GM12878 (cell line): ENCODE measurements at regions not wholly inside any gene's neighbourhood (a gene's known extent, or its start where the extent isn't known, plus 50 kb on each side); places are given as distances from the start of the nearest gene placed in this dataset.

Experiments
- ATAC-seq: fragments of 200-7000 bp; cut with Tn5 transposase; 3 replicates; pipeline ENCODE4 v1.9.1; 2020; ENCODE audit warnings: mild to moderate bottlenecking, moderate library complexity
- BruUV-seq: library from RNA; stranded (reverse); fragments of 400-500 nt; replicated peaks from 2 replicates; lab custom pipeline; 2021; lab: Mats Ljungman, UMichigan
- CTCF ChIA-PET: fragments of 300-600 bp; sonication (Branson Sonifier 250); formaldehyde crosslinking; extraction: SDS; loops from one replicate; lab custom pipeline; 2021; ENCODE audit warnings: inconsistent platforms; lab: Yijun Ruan, JAX
- POLR2A ChIA-PET: fragments of 350-600 bp; formaldehyde crosslinking; extraction: SDS; loops from one replicate; lab custom pipeline; 2021; ENCODE audit warnings: inconsistent platforms; lab: Charles Lee
- RAD21 ChIA-PET: fragments of 300-600 bp; sonication (Branson Sonifier 250); formaldehyde crosslinking; loops from one replicate; lab custom pipeline; 2023; ENCODE audit warnings: antibody characterized with exemption; ENCODE audit not compliant: unreplicated experiment; lab: Charles Lee
- SMC1A ChIA-PET: fragments of 300-600 bp; sonication (Branson Sonifier 250); formaldehyde crosslinking; loops from one replicate; lab custom pipeline; 2023; ENCODE audit not compliant: unreplicated experiment, uncharacterized antibody; lab: Charles Lee
- DNase-seq: peaks from one replicate; pipeline ENCODE4 v3.0.0-alpha.2; 2011; ENCODE audit warnings: low read depth, low spot score
- FAIRE-seq: peaks from 3 replicates; lab custom pipeline; 2011; peaks lifted over from hg19 to GRCh38; lab: Jason Lieb, UNC
- H2AFZ ChIP-seq: 2 replicates; pipeline ENCODE4 v1.6.0; 2011; ENCODE audit warnings: low read depth, low read length, control low read depth; ENCODE audit not compliant: control insufficient read depth
- H3K27ac ChIP-seq: 2 replicates; pipeline ENCODE4 v1.5.1; 2011; ENCODE audit warnings: control low read depth; ENCODE audit not compliant: control insufficient read depth, insufficient read depth
- H3K27me3 ChIP-seq, 2 experiments: replicated peaks in 1 of 2; 2 replicates each; pipeline versions ENCODE4 v1.6.0 to v1.6.1; 2011; ENCODE audit warnings: low read length in 1 of 2; ENCODE audit not compliant: control insufficient read depth in 2 of 2, insufficient read depth in 2 of 2
- H3K36me3 ChIP-seq, 2 experiments: 2 replicates each; pipeline ENCODE4 v1.5.1; 2011; ENCODE audit warnings: low read length in 1 of 2; ENCODE audit not compliant: control insufficient read depth in 2 of 2, insufficient read depth in 2 of 2
- H3K4me1 ChIP-seq: 2 replicates; pipeline ENCODE4 v1.6.1; 2011; ENCODE audit warnings: mild to moderate bottlenecking, low read length, moderate library complexity, mixed read lengths; ENCODE audit not compliant: control insufficient read depth, insufficient read depth
- H3K4me2 ChIP-seq: 2 replicates; pipeline ENCODE4 v1.6.0; 2011; ENCODE audit warnings: control low read depth; ENCODE audit not compliant: control insufficient read depth, insufficient read depth
- H3K4me3 ChIP-seq: fragments of 200-600 bp; sonication (generic); 2 replicates; pipeline ENCODE4 v1.5.1; 2016
- H3K79me2 ChIP-seq: 2 replicates; pipeline ENCODE4 v1.6.0; 2011; ENCODE audit warnings: low read length; ENCODE audit not compliant: control insufficient read depth, insufficient read depth
- H3K9ac ChIP-seq: 2 replicates; pipeline ENCODE4 v1.8.0; 2011; ENCODE audit warnings: low read length, control low read depth, mixed read lengths; ENCODE audit not compliant: control insufficient read depth, insufficient read depth
- H3K9me3 ChIP-seq: replicated peaks from 3 replicates; pipeline ENCODE4 v1.5.1; 2011; ENCODE audit warnings: mild to moderate bottlenecking, low read length; ENCODE audit not compliant: control insufficient read depth, insufficient read depth
- H4K20me1 ChIP-seq: 2 replicates; pipeline ENCODE4 v1.6.0; 2011; ENCODE audit not compliant: control insufficient read depth, insufficient read depth
- NFYB ChIP-seq: IDR thresholded peaks from 2 replicates; pipeline ENCODE4 v1.6.1; 2011; ENCODE audit warnings: low read depth, mild to moderate bottlenecking, low read length, improper control_type of control experiment, moderate library complexity; ENCODE audit not compliant: insufficient read depth
- SMAD1 ChIP-seq: fragments of 450-650 bp; IDR thresholded peaks from 2 replicates; pipeline ENCODE4 v1.6.1; 2018; ENCODE audit warnings: mild to moderate bottlenecking, low read depth; ENCODE audit not compliant: partially characterized antibody
- WGBS: methylation state at CpG from one replicate; pipeline ENCODE4 v1.1.6; 2016; ENCODE audit warnings: low lambda C conversion rate; ENCODE audit not compliant: insufficient replicate concordance, insufficient coverage; ENCODE audit errors: missing lambda C conversion rate; 5-methylcytosine and 5-hydroxymethylcytosine counted together
- in situ Hi-C: fragments of 300-500 bp; cut with MboI; formaldehyde crosslinking; loops from 9 replicates; pipeline ENCODE4 v1.14.3; 2018; ENCODE audit warnings: mixed read lengths
- intact Hi-C: fragments of 100-400 bp; cut with micrococcal nuclease; formaldehyde crosslinking; loops from one replicate; pipeline ENCODE4 v1.14.2; 2022; ENCODE audit not compliant: unreplicated experiment

DNA sequence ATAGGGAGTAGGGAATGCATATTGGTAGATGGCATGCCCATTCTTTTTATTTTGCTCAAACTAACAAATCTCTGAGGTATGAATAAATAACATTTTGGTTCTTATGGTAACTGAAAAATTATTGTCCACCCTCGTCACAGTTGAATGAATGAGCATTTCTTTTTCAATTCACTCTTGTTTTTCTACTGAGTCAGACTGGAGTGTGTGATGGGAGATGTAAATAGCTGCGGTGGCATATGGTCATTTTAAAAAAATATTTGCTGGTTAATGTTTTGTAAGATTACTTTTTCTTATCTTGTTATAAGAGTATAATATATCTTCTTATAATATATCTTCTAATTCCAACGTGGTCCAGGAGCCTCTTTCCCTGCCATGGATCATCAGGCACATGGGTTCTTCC is 586.5 kb downstream of the SLITRK5 start:
- Histone ChIP-seq H2AFZ (no peak overlapping the region), H3K36me3 (no peaks in the 10 kb centered on the region), H3K27ac (no peak overlapping the region), H3K79me2 (no peaks in the 10 kb centered on the region), H3K4me3 (no peak overlapping the region), H3K4me2 (no peak overlapping the region), H4K20me1 (peaks cover 3% of the 10 kb centered on the region; the same call in 1 of the 2 replicates), H3K27me3 (no peaks in the 10 kb centered on the region), H3K9me3 (no peaks in the 10 kb centered on the region), H3K4me1 (no peaks in the 10 kb centered on the region), H3K9ac (no peak overlapping the region)
- no peak for TF ChIP-seq NFYB
- WGBS = 2% methylated on average over 3 of the region's 3 CpGs
- ChIA-PET SMC1A (no interaction called here), POLR2A (no interaction called here), CTCF (no interaction called here), RAD21 (no interaction called here)
- no TSS peak for BruUV-seq
- FAIRE-seq (no peak), ATAC-seq (no peak), DNase-seq (no peak)
- in situ Hi-C loops (no loop called here), intact Hi-C loops (no loop called here)

DNA sequence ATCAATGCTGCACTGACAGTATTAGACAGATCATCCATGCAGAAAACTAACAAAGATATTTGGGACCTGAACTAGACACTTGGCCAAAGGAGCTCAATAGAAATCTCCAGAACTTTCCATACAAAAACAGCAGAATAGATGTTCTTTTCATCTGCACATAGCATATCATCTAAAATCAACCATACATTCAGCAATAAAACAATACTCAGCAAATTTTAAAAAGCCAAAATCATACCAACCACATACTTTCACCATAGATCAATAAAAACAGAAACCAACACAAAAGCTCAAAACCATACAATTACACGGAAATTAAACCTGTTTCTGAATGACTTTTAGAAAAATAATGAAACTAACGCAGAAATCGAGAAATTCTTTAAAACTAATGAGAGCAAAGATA is 592.6 kb downstream of the SLITRK5 start:
- Histone ChIP-seq H3K4me1 (no peaks in the 10 kb centered on the region), H3K36me3 (no peaks in the 10 kb centered on the region), H3K4me3 (no peak overlapping the region), H3K4me2 (no peak overlapping the region), H3K9ac (no peak overlapping the region), H4K20me1 (no peaks in the 10 kb centered on the region), H3K9me3 (no peaks in the 10 kb centered on the region), H2AFZ (no peak overlapping the region), H3K27me3 (no peaks in the 10 kb centered on the region), H3K79me2 (no peaks in the 10 kb centered on the region), H3K27ac (no peak overlapping the region)
- RAD21 ChIA-PET = no interaction called here
- POLR2A ChIA-PET = no interaction called here
- FAIRE-seq = no peak
- SMC1A ChIA-PET = no interaction called here
- no TSS peak for BruUV-seq
- 27% methylated on average over 3 of the region's 3 CpGs for WGBS
- intact Hi-C loops (no loop called here), in situ Hi-C loops (no loop called here)
- no peak for DNase-seq
- ATAC-seq = no peak
- CTCF ChIA-PET = interaction anchor here (1.4 kb wide), 1 partner anchor 19 kb away, joined by 4 read pairs; no protein-coding TSS in a partner anchor
- no peak for TF ChIP-seq SMAD1
